BLaER1 (cell line): ENCODE measurements at regions not wholly inside any gene's neighbourhood (a gene's known extent, or its start where the extent isn't known, plus 50 kb on each side); places are given as distances from the start of the nearest gene placed in this dataset.

Experiments
- H3K27ac ChIP-seq: shearing (Covaris generic); formaldehyde crosslinking; 2 replicates; pipeline ENCODE4 v1.8.1; 2022
- H3K27me3 ChIP-seq: shearing (Covaris generic); formaldehyde crosslinking; 2 replicates; pipeline ENCODE4 v1.8.1; 2022
- H3K36me3 ChIP-seq: shearing (Covaris generic); formaldehyde crosslinking; 2 replicates; pipeline ENCODE4 v1.8.1; 2022
- H3K4me1 ChIP-seq: shearing (Covaris generic); formaldehyde crosslinking; 2 replicates; pipeline ENCODE4 v1.8.1; 2022
- H3K4me2 ChIP-seq: shearing (Covaris generic); formaldehyde crosslinking; 2 replicates; pipeline ENCODE4 v1.8.1; 2022
- H3K4me3 ChIP-seq: shearing (Covaris generic); formaldehyde crosslinking; 2 replicates; pipeline ENCODE4 v1.8.1; 2022
- H3K9ac ChIP-seq: shearing (Covaris generic); formaldehyde crosslinking; 2 replicates; pipeline ENCODE4 v1.8.1; 2022
- H3K9me3 ChIP-seq: shearing (Covaris generic); formaldehyde crosslinking; 2 replicates; pipeline ENCODE4 v1.8.1; 2022
- H4K20me1 ChIP-seq: shearing (Covaris generic); formaldehyde crosslinking; 2 replicates; pipeline ENCODE4 v1.8.1; 2022
- Cebpa-rat ChIP-seq: shearing (Covaris generic); IDR thresholded peaks from 2 replicates; pipeline ENCODE4 v1.8.1; 2022

GRCh38 chr3:35067750-35068149, 571.6 kb upstream of the ARPP21 start:
- TF ChIP-seq Cebpa-rat: no peak
- no peaks in the 10 kb centered on the region for H3K4me1 ChIP-seq
- no peaks in the 10 kb centered on the region for H3K9me3 ChIP-seq
- no peaks in the 10 kb centered on the region for H3K36me3 ChIP-seq
- no peak overlapping the region for H3K4me2 ChIP-seq
- no peaks in the 10 kb centered on the region for H4K20me1 ChIP-seq
- H3K27me3 ChIP-seq: no peaks in the 10 kb centered on the region
- H3K9ac ChIP-seq: no peak overlapping the region
- no peak overlapping the region for H3K27ac ChIP-seq
- no peak overlapping the region for H3K4me3 ChIP-seq

GRCh38 chr3:35070088-35070487, 569.2 kb upstream of the ARPP21 start:
- H3K4me3 ChIP-seq: no peak overlapping the region
- H3K9me3 ChIP-seq: no peaks in the 10 kb centered on the region

GRCh38 chr3:35071772-35072171, 567.6 kb upstream of the ARPP21 start:
- Histone ChIP-seq H3K9ac (no peak overlapping the region), H4K20me1 (no peaks in the 10 kb centered on the region), H3K4me2 (no peak overlapping the region), H3K27me3 (no peaks in the 10 kb centered on the region), H3K27ac (no peak overlapping the region), H3K4me1 (no peaks in the 10 kb centered on the region), H3K36me3 (no peaks in the 10 kb centered on the region), H3K4me3 (no peak overlapping the region), H3K9me3 (no peaks in the 10 kb centered on the region)
- TF ChIP-seq Cebpa-rat: no peak

More at GRCh38 chr3:35070088-35070487, 569.2 kb upstream of the ARPP21 start:
- Histone ChIP-seq H3K4me1 (no peaks in the 10 kb centered on the region), H3K9ac (no peak overlapping the region), H3K27me3 (no peaks in the 10 kb centered on the region), H3K36me3 (no peaks in the 10 kb centered on the region), H3K4me2 (no peak overlapping the region), H4K20me1 (no peaks in the 10 kb centered on the region), H3K27ac (no peak overlapping the region)
- TF ChIP-seq Cebpa-rat: no peak

- Histone ChIP-seq H4K20me1 (no peaks in the 10 kb centered on the region), H3K27me3 (no peaks in the 10 kb centered on the region), H3K9ac (no peak overlapping the region), H3K36me3 (no peaks in the 10 kb centered on the region), H3K9me3 (no peaks in the 10 kb centered on the region), H3K4me3 (no peak overlapping the region), H3K4me2 (no peak overlapping the region), H3K27ac (no peak overlapping the region), H3K4me1 (no peaks in the 10 kb centered on the region)
- TF ChIP-seq Cebpa-rat: no peak
Observed at GRCh38 chr3:35078780-35079179, 560.5 kb upstream of the ARPP21 start.

- Histone ChIP-seq H3K4me3 (no peak overlapping the region), H3K9me3 (no peaks in the 10 kb centered on the region), H3K27me3 (no peaks in the 10 kb centered on the region), H4K20me1 (no peaks in the 10 kb centered on the region), H3K4me1 (no peaks in the 10 kb centered on the region), H3K9ac (no peak overlapping the region), H3K36me3 (no peaks in the 10 kb centered on the region), H3K27ac (no peak overlapping the region), H3K4me2 (no peak overlapping the region)
- TF ChIP-seq Cebpa-rat: no peak
Observed at GRCh38 chr3:35079403-35079802, 559.9 kb upstream of the ARPP21 start.

GRCh38 chr3:35081899-35082298, 557.4 kb upstream of the ARPP21 start:
- no peaks in the 10 kb centered on the region for H3K36me3 ChIP-seq
- no peaks in the 10 kb centered on the region for H3K9me3 ChIP-seq
- no peak overlapping the region for H3K9ac ChIP-seq
- no peak overlapping the region for H3K27ac ChIP-seq
- H3K27me3 ChIP-seq: no peaks in the 10 kb centered on the region
- no peak for TF ChIP-seq Cebpa-rat
- no peak overlapping the region for H3K4me3 ChIP-seq
- no peaks in the 10 kb centered on the region for H4K20me1 ChIP-seq
- H3K4me2 ChIP-seq: no peak overlapping the region
- no peaks in the 10 kb centered on the region for H3K4me1 ChIP-seq

GRCh38 chr3:35088943-35089342, 550.4 kb upstream of the ARPP21 start:
- no peak for TF ChIP-seq Cebpa-rat
- Histone ChIP-seq H3K36me3 (no peaks in the 10 kb centered on the region), H3K4me2 (no peak overlapping the region), H3K9ac (no peak overlapping the region), H3K4me3 (no peak overlapping the region), H3K4me1 (no peaks in the 10 kb centered on the region), H3K27ac (no peak overlapping the region), H4K20me1 (no peaks in the 10 kb centered on the region), H3K9me3 (peaks cover 4% of the 10 kb centered on the region; the same call in 1 of the 2 replicates), H3K27me3 (no peaks in the 10 kb centered on the region)

GRCh38 chr3:35114686-35115085, 524.6 kb upstream of the ARPP21 start:
- Histone ChIP-seq H3K27ac (no peak overlapping the region), H3K36me3 (no peaks in the 10 kb centered on the region), H3K4me1 (no peaks in the 10 kb centered on the region), H3K9me3 (no peaks in the 10 kb centered on the region), H3K27me3 (no peaks in the 10 kb centered on the region), H3K4me3 (no peak overlapping the region), H3K4me2 (no peak overlapping the region), H3K9ac (no peak overlapping the region), H4K20me1 (no peaks in the 10 kb centered on the region)
- TF ChIP-seq Cebpa-rat: no peak

GRCh38 chr3:35120026-35120425, 519.3 kb upstream of the ARPP21 start:
- Histone ChIP-seq H3K27ac (no peak overlapping the region), H4K20me1 (no peaks in the 10 kb centered on the region), H3K9me3 (no peaks in the 10 kb centered on the region)

GRCh38 chr3:35137612-35138011, 501.7 kb upstream of the ARPP21 start:
- Histone ChIP-seq H3K27me3 (no peaks in the 10 kb centered on the region), H3K4me2 (no peak overlapping the region), H3K4me3 (no peak overlapping the region), H3K9me3 (peaks cover 6% of the 10 kb centered on the region; the same call in 1 of the 2 replicates), H4K20me1 (no peaks in the 10 kb centered on the region), H3K9ac (no peak overlapping the region), H3K36me3 (no peaks in the 10 kb centered on the region), H3K4me1 (no peaks in the 10 kb centered on the region), H3K27ac (no peak overlapping the region)
- no peak for TF ChIP-seq Cebpa-rat

More at GRCh38 chr3:35120026-35120425, 519.3 kb upstream of the ARPP21 start:
- no peak overlapping the region for H3K9ac ChIP-seq
- H3K27me3 ChIP-seq: no peaks in the 10 kb centered on the region
- no peak overlapping the region for H3K4me2 ChIP-seq
- no peaks in the 10 kb centered on the region for H3K36me3 ChIP-seq
- no peaks in the 10 kb centered on the region for H3K4me1 ChIP-seq
- TF ChIP-seq Cebpa-rat: no peak
- H3K4me3 ChIP-seq: no peak overlapping the region

- Histone ChIP-seq H3K4me1 (no peaks in the 10 kb centered on the region), H3K9me3 (peaks cover 6% of the 10 kb centered on the region; the same call in 1 of the 2 replicates), H3K36me3 (no peaks in the 10 kb centered on the region), H3K4me2 (no peak overlapping the region), H3K27ac (no peak overlapping the region), H3K4me3 (no peak overlapping the region), H3K9ac (no peak overlapping the region), H4K20me1 (no peaks in the 10 kb centered on the region), H3K27me3 (no peaks in the 10 kb centered on the region)
- no peak for TF ChIP-seq Cebpa-rat
Observed at GRCh38 chr3:35141406-35141805, 497.9 kb upstream of the ARPP21 start.
